ENCODE measurements at regions not wholly inside any gene's neighbourhood (a gene's known extent, or its start where the extent isn't known, plus 50 kb on each side); places are given as distances from the start of the nearest gene placed in this dataset.

DNA sequence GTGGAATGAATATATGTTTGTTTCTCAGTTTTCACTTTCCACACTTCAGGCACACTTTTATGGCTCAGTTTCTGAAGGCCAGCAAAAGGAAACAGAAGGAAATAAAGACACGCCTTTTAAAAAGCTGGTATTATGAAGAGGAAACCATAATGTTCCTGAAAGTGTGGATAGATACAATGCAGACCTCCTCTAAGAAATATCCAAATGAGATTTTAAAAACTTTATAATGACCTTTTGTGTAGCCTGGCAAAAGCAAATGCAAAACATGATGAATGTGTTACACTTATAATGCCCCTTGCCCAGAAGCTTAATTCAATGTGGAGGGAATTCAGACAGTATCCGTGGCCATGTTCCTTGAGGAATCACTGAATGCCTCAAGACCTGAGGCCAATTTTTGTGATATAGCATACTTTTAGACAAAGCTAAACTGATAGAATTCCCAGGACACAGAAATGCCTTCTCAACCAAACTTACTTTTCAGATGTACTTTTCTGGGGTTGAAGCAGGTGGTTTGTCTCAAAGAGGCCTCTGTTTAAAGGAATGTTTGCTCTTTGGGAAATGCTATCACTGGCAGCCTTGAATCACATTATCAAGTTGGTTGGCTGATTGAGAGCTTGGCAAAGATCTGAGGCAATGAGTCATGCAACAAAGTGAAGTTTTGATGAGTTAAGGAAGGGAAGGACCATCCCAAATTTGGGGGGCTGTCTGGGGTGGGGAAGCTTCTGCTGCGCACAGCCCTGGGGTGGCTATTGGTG is 77.1 kb upstream of the CACNA2D3 start:
- no peak for TF ChIP-seq POLR2AphosphoS5 (IDR thresholded peaks at IDR 0.05; ENCODE audit: low read depth, low read length)
- TF ChIP-seq TAF1 (IDR thresholded peaks at IDR 0.05; ENCODE audit: low read depth, low read length) = no peak
